ENCODE measurements at regions not wholly inside any gene's neighbourhood (a gene's known extent, or its start where the extent isn't known, plus 50 kb on each side); places are given as distances from the start of the nearest gene placed in this dataset.

DNA sequence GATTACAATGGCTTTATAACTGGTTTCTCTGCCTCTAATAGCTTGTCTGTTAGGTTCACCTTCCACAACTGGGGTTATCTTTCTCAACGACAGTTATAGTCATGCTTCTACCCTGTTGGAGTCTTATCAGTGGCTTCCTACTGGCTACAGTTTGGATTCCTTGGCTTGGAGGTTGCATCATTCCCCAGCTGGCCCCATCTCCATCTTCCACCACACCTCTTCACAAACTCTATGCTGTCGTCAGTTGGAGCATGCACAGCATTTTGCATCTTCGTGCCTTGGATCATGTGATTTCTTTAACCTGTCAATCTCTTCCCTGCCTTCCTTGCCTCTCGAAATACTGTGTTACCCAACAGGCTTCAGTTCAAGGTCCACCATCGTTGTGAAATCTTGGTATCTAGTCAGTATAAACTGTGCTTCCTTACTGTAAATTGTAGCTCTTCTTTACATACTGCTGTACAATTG, 316.3 kb upstream of the CXCR4 start:
- no peak for TF ChIP-seq POLR2A (IDR thresholded peaks at IDR 0.05)
- no peak for TF ChIP-seq EP300 (IDR thresholded peaks at IDR 0.05)
- TF ChIP-seq, protein P1, sequence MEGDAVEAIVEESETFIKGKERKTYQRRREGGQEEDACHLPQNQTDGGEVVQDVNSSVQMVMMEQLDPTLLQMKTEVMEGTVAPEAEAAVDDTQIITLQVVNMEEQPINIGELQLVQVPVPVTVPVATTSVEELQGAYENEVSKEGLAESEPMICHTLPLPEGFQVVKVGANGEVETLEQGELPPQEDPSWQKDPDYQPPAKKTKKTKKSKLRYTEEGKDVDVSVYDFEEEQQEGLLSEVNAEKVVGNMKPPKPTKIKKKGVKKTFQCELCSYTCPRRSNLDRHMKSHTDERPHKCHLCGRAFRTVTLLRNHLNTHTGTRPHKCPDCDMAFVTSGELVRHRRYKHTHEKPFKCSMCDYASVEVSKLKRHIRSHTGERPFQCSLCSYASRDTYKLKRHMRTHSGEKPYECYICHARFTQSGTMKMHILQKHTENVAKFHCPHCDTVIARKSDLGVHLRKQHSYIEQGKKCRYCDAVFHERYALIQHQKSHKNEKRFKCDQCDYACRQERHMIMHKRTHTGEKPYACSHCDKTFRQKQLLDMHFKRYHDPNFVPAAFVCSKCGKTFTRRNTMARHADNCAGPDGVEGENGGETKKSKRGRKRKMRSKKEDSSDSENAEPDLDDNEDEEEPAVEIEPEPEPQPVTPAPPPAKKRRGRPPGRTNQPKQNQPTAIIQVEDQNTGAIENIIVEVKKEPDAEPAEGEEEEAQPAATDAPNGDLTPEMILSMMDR (IDR thresholded peaks at IDR 0.05), result no peak

Data from tibial nerve (tissue), 4 donors.